Fibroblast of mammary gland (primary cell): ENCODE measurements at regions not wholly inside any gene's neighbourhood (a gene's known extent, or its start where the extent isn't known, plus 50 kb on each side); places are given as distances from the start of the nearest gene placed in this dataset.
A peak's percentile ranks its signal among the peaks of the same experiment; 100 is the strongest.

Experiments used
- DNase-seq: peaks from one replicate; pipeline ENCODE4 v3.0.0-alpha.2; 2010; ENCODE audit warnings: low read depth
- H3K4me3 ChIP-seq: 2 replicates; pipeline ENCODE4 v1.5.1; 2011; ENCODE audit warnings: low read depth, mild to moderate bottlenecking, low read length, moderate library complexity; ENCODE audit not compliant: control insufficient read depth
- TF ChIP-seq, protein P1 (sequence below): conservative IDR thresholded peaks from 2 replicates; pipeline ENCODE4 v1.5.1; 2011; ENCODE audit warnings: low read depth, low read length, inconsistent platforms; ENCODE audit not compliant: control insufficient read depth, insufficient read depth

DNA sequence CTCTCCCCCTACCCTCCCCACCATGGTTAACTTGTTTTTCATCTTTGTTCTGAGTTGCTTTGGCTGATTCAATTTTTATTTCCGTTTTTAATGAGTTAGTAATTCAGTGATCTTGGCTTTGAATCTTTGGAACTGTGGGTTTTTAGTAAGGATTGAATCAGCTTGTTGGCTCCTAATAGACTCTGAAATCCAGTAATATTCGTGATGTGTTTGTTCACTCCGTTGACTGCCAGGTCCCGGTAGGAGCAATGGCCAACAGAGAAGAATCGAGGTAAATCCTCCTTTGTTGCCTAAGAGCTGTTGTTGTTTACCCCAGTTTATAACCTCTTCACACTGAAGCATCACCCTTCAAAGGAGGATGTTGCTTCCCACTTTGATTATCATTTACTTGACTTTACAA lies 92.7 kb downstream of the PCSK1 start:
- TF ChIP-seq, protein P1, sequence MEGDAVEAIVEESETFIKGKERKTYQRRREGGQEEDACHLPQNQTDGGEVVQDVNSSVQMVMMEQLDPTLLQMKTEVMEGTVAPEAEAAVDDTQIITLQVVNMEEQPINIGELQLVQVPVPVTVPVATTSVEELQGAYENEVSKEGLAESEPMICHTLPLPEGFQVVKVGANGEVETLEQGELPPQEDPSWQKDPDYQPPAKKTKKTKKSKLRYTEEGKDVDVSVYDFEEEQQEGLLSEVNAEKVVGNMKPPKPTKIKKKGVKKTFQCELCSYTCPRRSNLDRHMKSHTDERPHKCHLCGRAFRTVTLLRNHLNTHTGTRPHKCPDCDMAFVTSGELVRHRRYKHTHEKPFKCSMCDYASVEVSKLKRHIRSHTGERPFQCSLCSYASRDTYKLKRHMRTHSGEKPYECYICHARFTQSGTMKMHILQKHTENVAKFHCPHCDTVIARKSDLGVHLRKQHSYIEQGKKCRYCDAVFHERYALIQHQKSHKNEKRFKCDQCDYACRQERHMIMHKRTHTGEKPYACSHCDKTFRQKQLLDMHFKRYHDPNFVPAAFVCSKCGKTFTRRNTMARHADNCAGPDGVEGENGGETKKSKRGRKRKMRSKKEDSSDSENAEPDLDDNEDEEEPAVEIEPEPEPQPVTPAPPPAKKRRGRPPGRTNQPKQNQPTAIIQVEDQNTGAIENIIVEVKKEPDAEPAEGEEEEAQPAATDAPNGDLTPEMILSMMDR, result no peak
- DNase-seq, result peak; percentile 79
- H3K4me3 ChIP-seq, result no peak overlapping the region

DNA sequence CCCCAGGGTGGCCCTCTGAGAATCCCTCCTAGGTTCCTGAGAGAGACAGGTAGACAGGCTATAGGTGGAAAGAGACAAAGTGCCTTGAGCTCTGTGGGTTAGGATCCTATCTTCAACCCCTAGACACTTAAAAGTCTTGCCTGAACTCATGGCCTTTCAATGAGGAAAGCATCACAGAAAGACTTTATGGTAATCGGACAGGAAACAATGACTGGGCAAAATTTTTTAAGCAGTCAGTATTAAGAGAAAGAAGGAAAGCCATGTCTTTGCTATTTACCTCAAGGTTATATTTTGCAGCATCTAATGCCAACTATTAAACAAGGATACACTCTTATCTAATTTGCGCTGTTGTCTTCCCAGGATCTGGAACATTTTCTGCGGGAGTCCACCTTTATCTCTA lies 93.2 kb downstream of the PCSK1 start:
- TF ChIP-seq, protein P1, result no peak
- no peak for DNase-seq
- no peak overlapping the region for H3K4me3 ChIP-seq

DNA sequence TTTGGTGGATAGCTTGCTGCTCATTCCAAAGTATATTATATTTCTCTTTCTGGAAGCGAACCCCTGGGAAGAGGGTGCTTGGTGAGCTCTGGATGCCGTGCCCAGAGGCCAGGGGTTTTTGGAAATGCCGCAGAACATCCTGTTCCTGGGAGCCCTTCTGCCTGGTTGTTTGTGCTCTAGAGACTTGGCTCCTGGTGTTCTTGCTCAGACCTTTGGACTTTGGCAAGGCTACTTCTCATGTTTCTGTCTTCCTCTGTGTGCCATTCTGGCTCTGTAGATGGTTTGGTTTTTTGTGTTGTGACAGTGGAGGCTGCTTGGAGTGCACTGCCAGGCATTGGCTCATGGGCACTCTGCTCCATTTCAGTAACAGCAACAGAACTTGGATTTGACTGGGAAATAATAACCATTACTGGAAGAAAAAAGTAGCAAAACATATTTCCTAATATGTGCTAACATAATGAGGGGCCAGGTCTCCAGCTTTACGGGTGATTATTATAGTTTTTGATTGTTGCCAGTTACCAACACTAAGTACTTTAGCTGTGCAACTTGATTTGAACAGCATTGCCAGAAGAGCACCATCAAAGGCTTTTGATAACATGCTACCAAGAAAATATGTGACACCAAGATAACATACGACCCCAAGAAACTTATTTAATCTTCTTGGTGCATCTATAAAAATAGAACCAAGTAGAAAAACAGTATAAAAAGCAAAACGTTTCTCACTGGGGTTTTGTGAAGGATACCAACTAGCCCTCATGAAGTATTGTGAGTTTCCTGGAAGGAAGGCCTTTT lies 94.2 kb downstream of the PCSK1 start:
- TF ChIP-seq, protein P1, result no peak
- H3K4me3 ChIP-seq, result no peak overlapping the region
- peak; percentile 83 for DNase-seq

DNA sequence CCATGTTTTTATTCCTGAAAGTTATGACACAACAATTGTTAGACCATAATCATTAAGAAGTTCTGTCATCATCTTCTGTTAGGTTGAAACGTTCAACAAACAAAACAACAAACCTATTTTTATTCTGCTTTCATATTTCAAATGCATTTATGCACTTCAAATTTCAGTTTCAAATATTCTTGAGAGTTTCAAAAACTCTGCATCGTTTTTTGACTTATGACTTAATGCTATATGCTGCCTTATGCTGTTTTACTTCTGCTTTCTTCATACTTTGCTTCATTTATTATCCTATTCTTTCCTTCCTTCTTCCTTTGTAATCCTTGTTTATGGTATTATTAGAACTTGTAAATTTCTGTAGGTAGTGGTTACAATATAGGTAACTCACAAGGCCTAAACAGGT lies 95.0 kb downstream of the PCSK1 start:
- H3K4me3 ChIP-seq, result no peak overlapping the region
- DNase-seq, result no peak
- TF ChIP-seq, protein P1, result no peak

DNA sequence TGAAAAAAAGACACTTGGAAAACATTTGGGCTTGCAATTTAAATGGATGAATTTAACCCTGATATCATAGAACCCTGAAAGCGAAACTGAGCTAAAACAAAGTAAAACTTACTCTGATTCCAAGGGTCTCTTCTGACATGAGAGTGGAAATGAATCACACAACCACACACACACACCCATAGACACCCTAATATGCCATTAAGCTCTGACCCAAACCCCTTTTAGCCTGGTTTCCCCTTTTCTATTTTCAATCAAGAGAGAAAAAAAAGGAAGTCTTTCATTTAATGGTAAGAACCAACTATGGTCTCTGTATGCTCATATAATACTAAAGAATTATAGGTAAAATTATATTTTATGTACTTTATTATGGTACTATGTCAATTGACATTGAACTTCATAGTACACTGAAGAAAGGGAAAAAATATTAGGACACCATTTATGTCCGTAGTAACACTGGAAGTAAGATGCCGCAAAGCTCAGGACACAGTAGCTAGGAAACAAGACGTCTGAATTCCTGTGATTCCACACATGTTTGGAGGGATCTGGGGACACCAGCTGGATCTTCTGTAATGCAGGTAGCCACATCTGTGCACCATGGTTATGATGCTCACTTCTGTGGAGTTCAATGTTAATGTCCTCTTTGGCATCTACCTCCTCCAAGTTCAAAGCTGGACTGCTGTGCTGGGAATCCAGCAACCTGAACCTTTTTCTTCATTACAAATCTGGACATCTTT lies 95.8 kb downstream of the PCSK1 start:
- TF ChIP-seq, protein P1, result no peak
- no peak for DNase-seq
- H3K4me3 ChIP-seq, result no peak overlapping the region

DNA sequence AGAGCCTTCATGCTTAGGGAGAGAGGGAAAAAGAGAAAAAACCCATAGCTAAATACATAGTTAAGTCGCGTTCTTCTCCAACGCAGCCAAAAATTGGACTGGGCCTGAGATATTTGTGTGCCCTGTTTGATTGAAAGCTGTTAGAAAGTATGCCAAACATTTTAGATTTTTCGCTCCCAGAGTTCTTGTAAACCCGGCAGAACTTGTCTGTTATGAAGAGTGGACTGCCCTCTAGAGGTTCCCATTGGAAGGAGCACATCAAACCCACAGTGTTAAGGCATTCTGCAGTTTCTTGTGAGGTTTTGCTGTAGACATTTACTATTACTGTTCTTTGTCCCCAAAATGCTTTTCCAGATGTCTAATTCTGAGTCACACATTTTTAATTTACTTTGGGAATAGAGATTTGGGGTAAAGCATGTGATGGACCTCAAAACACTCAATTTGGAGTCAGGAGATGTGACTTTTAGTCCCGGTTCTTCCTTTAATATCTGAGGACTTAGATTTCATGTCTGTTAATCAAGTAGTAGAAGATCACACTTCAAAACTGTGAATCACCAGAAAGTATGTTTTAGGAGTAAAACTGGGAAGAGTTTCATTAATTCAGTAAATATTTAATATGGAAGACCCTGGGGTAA lies 96.6 kb downstream of the PCSK1 start:
- no peak overlapping the region for H3K4me3 ChIP-seq
- TF ChIP-seq, protein P1, result peak; percentile 99
- DNase-seq, result peak; percentile 96
